Fibroblast of villous mesenchyme (primary cell): ENCODE measurements at regions not wholly inside any gene's neighbourhood (a gene's known extent, or its start where the extent isn't known, plus 50 kb on each side); places are given as distances from the start of the nearest gene placed in this dataset.
A peak's percentile ranks its signal among the peaks of the same experiment; 100 is the strongest.

ENCODE experiments used
- DNase-seq: peaks from one replicate; pipeline ENCODE4 v3.0.0-alpha.2; 2010; ENCODE audit warnings: low read depth
- H3K4me3 ChIP-seq: 2 replicates; pipeline ENCODE4 v1.5.1; 2011; ENCODE audit warnings: low read depth, mild to moderate bottlenecking, low read length
- CTCF ChIP-seq: IDR thresholded peaks from 2 replicates; pipeline ENCODE4 v1.5.1; 2012; ENCODE audit warnings: low read depth, mild to moderate bottlenecking, low read length; ENCODE audit not compliant: insufficient read depth

- no peak for TF ChIP-seq CTCF
- H3K4me3 ChIP-seq: no peak overlapping the region
Observed at GRCh38 chr4:173697840-173698239, 167.8 kb upstream of the HAND2 start.

DNA sequence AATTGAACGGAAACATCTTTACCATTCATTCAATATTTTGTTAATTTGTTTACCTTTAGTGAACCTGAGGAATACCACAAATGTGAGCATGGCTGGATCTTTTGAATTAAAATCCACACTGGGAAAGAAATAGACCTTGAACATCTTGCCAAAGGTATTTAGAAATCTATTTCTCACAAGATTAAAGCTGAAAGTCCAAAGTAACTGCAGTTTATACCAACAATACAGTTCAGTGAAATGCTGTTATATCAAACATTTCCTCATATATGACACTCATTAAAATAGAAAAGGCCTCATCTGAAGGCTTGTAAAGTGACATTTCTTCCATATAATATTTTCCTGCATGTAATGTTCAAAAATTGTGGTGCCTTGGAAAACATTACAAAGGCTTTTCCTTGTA, 166.5 kb upstream of the HAND2 start:
- no peak overlapping the region for H3K4me3 ChIP-seq
- TF ChIP-seq CTCF: no peak
- no peak for DNase-seq

More at GRCh38 chr4:173697840-173698239, 167.8 kb upstream of the HAND2 start:
- DNase-seq: no peak

- TF ChIP-seq CTCF: no peak
- no peak overlapping the region for H3K4me3 ChIP-seq
- peak; percentile 57 for DNase-seq
Observed at GRCh38 chr4:173696011-173696410, 166.0 kb upstream of the HAND2 start.

DNA sequence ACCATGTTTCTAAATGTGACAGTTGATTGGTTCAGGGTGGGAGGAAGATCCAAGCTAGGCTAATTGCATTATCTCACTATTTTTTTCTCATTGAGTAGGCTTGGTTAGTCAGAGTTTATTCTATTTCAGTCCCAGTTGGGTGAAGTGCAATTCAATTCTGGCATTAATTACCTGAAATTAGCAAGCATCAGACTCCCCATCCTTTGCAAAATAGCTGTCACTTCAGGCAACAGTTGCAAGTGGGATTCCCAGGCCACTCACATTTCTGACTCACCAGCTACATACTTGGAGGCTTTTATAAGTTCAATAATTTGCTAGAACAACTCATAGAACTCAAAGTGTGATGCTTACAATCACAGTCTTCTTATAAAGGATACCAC, 155.8 kb upstream of the HAND2 start:
- DNase-seq: no peak
- no peak for TF ChIP-seq CTCF
- H3K4me3 ChIP-seq: no peak overlapping the region

DNA sequence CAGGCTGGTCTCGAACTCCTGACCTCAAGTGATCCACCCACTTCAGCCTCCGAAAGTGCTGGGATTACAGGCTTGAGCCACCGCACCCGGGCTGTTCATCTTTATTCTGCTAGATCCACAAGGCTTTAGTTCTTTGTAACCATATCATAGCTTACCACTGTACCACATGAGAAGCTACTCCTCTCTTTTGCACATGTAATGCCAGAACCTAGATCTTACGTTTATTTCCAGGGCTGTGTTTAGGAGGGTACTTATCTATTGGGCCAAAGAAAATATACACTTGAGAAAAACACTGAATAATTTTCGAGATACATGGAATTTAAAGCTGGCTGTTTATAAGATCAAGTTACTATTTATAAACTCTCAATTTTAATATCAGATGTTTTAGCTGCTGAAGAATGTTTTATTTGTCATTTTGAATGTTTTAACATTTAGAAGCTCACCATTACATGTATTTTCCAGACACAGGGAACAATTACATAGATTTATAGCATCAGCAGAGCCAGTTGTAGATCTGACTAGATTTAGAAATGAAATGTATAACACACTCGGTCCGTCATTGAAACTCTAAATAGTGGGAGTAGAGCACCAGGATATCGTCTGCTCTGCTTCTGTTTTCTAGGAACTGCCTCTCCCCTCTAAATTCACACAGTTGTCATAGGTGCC, 155.3 kb upstream of the HAND2 start:
- H3K4me3 ChIP-seq: no peak overlapping the region
- no peak for TF ChIP-seq CTCF
- no peak for DNase-seq

GRCh38 chr4:173684223-173684622, 154.2 kb upstream of the HAND2 start:
- DNase-seq: peak; percentile 32
- no peak overlapping the region for H3K4me3 ChIP-seq
- TF ChIP-seq CTCF: no peak

DNA sequence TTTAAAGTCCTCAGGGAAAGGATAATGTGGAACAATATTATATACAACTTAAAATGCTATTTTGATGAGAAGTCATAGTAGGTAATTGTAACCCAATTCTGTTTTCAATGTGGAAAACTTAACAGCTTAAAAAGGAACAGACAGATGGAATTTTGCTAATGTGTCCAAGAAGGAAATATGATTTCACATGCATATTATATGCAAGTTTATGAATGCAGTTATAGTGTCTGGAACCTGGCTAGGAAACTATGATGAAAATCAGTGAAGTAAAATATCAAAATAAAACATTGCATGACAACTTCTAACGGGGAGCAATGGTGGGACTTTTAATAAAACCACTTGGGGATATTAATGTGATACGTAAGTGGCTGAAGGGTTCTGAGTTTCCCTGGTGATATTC, 152.6 kb upstream of the HAND2 start:
- no peak overlapping the region for H3K4me3 ChIP-seq
- no peak for DNase-seq
- no peak for TF ChIP-seq CTCF
